K562 (cell line): ENCODE measurements at regions not wholly inside any gene's neighbourhood (a gene's known extent, or its start where the extent isn't known, plus 50 kb on each side); places are given as distances from the start of the nearest gene placed in this dataset.
"Not testable (repeated sequence)": the region's sequence is repeated elsewhere in the genome, so short reads cannot be mapped to it uniquely, and the experiment has no call there.

ENCODE experiments used
- ATAC-seq: fragments of 200-7000 bp; cut with Tn5 transposase; 3 replicates; pipeline ENCODE4 v1.9.1; 2020; ENCODE audit warnings: moderate library complexity
- BruUV-seq: library from RNA; stranded (reverse); fragments of 400-500 nt; replicated peaks from 2 replicates; lab custom pipeline; 2021; lab: Mats Ljungman, UMichigan
- CTCF ChIA-PET: fragments of 300-600 bp; formaldehyde crosslinking; extraction: SDS; loops from one replicate; lab custom pipeline; 2021; ENCODE audit warnings: low intra/inter-chr PET ratio; lab: Yijun Ruan, JAX
- POLR2A ChIA-PET: fragments of 300-600, 350-650 bp; sonication (Branson Sonifier 250); formaldehyde crosslinking; extraction: SDS; loops from one replicate; lab custom pipeline; 2021; ENCODE audit warnings: antibody characterized with exemption, inconsistent platforms; lab: Yijun Ruan, JAX
- DNase-seq, 4 experiments: peaks; one replicate each; pipeline versions ENCODE4 v3.0.0 to v3.0.0-alpha.2; 2011 to 2018; ENCODE audit warnings: low spot score in 3 of 4, mixed read lengths in 3 of 4; ENCODE audit errors: extremely low read depth in 1 of 4
- FAIRE-seq: peaks from 2 replicates; lab custom pipeline; 2011; peaks lifted over from hg19 to GRCh38; lab: Jason Lieb, UNC
- H2AFZ ChIP-seq: 2 replicates; pipeline ENCODE4 v1.6.0; 2011; ENCODE audit warnings: low read depth, low read length, control low read depth, inconsistent platforms
- H3K27ac ChIP-seq: fragments of 200-600 bp; 3 replicates; pipeline ENCODE4 v1.8.0; 2011; ENCODE audit warnings: low read depth, mild to moderate bottlenecking, control low read depth, inconsistent platforms, low read length, moderate library complexity, mixed read lengths; ENCODE audit errors: extremely low read depth
- H3K27me3 ChIP-seq, 2 experiments: fragments of 300-600 bp in 1 of 2; 2 replicates in 1 of 2; 3 replicates in 1 of 2; pipeline versions ENCODE4 v1.6.0 to v1.8.0; 2011; ENCODE audit warnings: inconsistent platforms in 2 of 2, low read length in 2 of 2, mild to moderate bottlenecking in 1 of 2, mixed read lengths in 1 of 2, moderate library complexity in 1 of 2; ENCODE audit not compliant: control insufficient read depth in 2 of 2, insufficient read depth in 2 of 2
- H3K36me3 ChIP-seq: fragments of 300-600 bp; 3 replicates; pipeline ENCODE4 v1.8.0; 2011; ENCODE audit warnings: mild to moderate bottlenecking, low read length, inconsistent platforms; ENCODE audit not compliant: control insufficient read depth, insufficient read depth
- H3K4me1 ChIP-seq, 2 experiments: fragments of 200-600 bp in 1 of 2; replicated peaks in 1 of 2; 2 replicates in 1 of 2; 3 replicates in 1 of 2; pipeline versions ENCODE4 v1.5.1 to v1.8.0; 2011; ENCODE audit warnings: inconsistent platforms in 2 of 2, low read length in 2 of 2, mild to moderate bottlenecking in 1 of 2, mixed read lengths in 1 of 2, moderate library complexity in 1 of 2; ENCODE audit not compliant: control insufficient read depth in 2 of 2, insufficient read depth in 2 of 2
- H3K4me2 ChIP-seq: 2 replicates; pipeline ENCODE4 v1.6.1; 2011; ENCODE audit warnings: low read length, control low read depth, inconsistent platforms, mixed read lengths; ENCODE audit not compliant: insufficient read depth
- H3K4me3 ChIP-seq: fragments of 200-600 bp; sonication (generic), shearing (Covaris generic); 2 replicates; pipeline ENCODE4 v1.5.1; 2016; ENCODE audit warnings: control low read depth, inconsistent platforms
- H3K79me2 ChIP-seq: fragments of 200-600 bp; 3 replicates; pipeline ENCODE4 v1.8.0; 2011; ENCODE audit warnings: low read length, inconsistent platforms; ENCODE audit not compliant: control insufficient read depth, insufficient read depth
- H3K9ac ChIP-seq, 2 experiments: 2 replicates each; pipeline versions ENCODE4 v1.6.0 to v1.6.1; 2011; ENCODE audit warnings: low read depth in 2 of 2, low read length in 2 of 2, control low read depth in 1 of 2, inconsistent platforms in 1 of 2, mild to moderate bottlenecking in 1 of 2, mixed read lengths in 1 of 2; ENCODE audit not compliant: insufficient read depth in 1 of 2
- H3K9me1 ChIP-seq: one replicate; pipeline ENCODE4 v1.6.0; 2011; ENCODE audit warnings: inconsistent platforms, mild to moderate bottlenecking, low read length, moderate library complexity; ENCODE audit not compliant: control insufficient read depth, insufficient read depth
- H3K9me3 ChIP-seq: replicated peaks from 2 replicates; pipeline ENCODE4 v1.5.1; 2011; ENCODE audit warnings: low read depth, low read length, inconsistent platforms; ENCODE audit not compliant: control insufficient read depth, insufficient read depth
- H4K20me1 ChIP-seq: replicated peaks from 2 replicates; pipeline ENCODE4 v1.6.1; 2011; ENCODE audit warnings: low read length, inconsistent platforms, mixed read lengths; ENCODE audit not compliant: control insufficient read depth, insufficient read depth
- CEBPZ ChIP-seq: fragments of 150-350 bp; IDR thresholded peaks from 2 replicates; pipeline ENCODE4 v1.6.1; 2014; ENCODE audit warnings: low read depth, mild to moderate bottlenecking, low read length, borderline replicate concordance
- POLR2AphosphoS5 ChIP-seq: IDR thresholded peaks from 2 replicates; pipeline ENCODE4 v1.6.1; 2011; ENCODE audit warnings: mild to moderate bottlenecking, low read depth, low read length, moderate library complexity; ENCODE audit not compliant: control insufficient read depth, insufficient read depth
- SMARCE1 ChIP-seq: fragments of 450-650 bp; IDR thresholded peaks from 2 replicates; pipeline ENCODE4 v1.7.1; 2016; ENCODE audit warnings: mild to moderate bottlenecking
- THAP12 ChIP-seq: fragments of 250-450 bp; sonication (Bioruptor Pico); IDR thresholded peaks from 2 replicates; pipeline ENCODE4 v1.9.0; 2021; ENCODE audit warnings: mild to moderate bottlenecking, inconsistent platforms
- WGBS: fragments of 100-300 bp; shearing (Covaris generic); methylation state at CpG from one replicate; pipeline ENCODE4 v1.1.6; 2016; ENCODE audit warnings: low coverage, mixed read lengths; ENCODE audit not compliant: insufficient coverage; ENCODE audit errors: missing lambda C conversion rate; 5-methylcytosine and 5-hydroxymethylcytosine counted together
- in situ Hi-C: fragments of 300-500 bp; cut with MboI; formaldehyde crosslinking; loops from 4 replicates; pipeline ENCODE4 v1.15.0; 2018; ENCODE audit warnings: inconsistent platforms, mixed read lengths
- intact Hi-C: fragments of 100-400 bp; cut with micrococcal nuclease; formaldehyde crosslinking; loops from 2 replicates; pipeline ENCODE4 v1.14.2; 2022
- TF ChIP-seq, protein P1 (sequence below): fragments of 450-650 bp; formaldehyde crosslinking; IDR thresholded peaks from 2 replicates; pipeline ENCODE4 v1.4.0; 2020; ENCODE audit warnings: mild to moderate bottlenecking, moderate library complexity

DNA sequence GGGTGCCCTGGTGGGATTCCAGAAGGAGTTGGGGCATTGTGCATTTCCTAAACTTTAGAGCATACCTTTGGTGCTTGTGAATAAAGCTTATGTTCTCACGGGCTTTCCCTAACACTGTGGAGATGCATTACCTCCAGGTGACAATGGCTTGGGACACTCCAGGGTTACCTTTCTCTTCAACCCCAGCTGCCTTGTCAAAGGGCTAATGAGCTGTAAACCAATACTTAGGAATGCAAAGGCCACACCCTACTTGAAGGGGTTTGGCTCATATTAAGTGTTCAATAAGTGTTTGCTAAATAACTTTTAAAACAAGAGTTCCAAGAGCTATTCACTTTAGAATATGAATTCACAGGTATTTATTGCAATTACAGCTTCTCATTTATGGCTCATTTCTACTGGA lies 122.6 kb downstream of the TRIM43 start:
- H3K9ac ChIP-seq, H4K20me1 ChIP-seq, in situ Hi-C loops, BruUV-seq, H3K9me1 ChIP-seq, H3K9me3 ChIP-seq, H3K79me2 ChIP-seq, H3K4me2 ChIP-seq, intact Hi-C loops, H3K36me3 ChIP-seq, H3K27me3 ChIP-seq, POLR2A ChIA-PET, CTCF ChIA-PET, H3K4me1 ChIP-seq, DNase-seq, FAIRE-seq, H3K4me3 ChIP-seq, H3K27ac ChIP-seq, ATAC-seq, H2AFZ ChIP-seq: not testable (repeated sequence)
- 14% methylated on average over 1 of the region's 1 CpG for WGBS

GRCh38 chr2:95719473-95720060 lies 127.8 kb downstream of the TRIM43 start:
- in situ Hi-C loops = no loop called here
- Histone ChIP-seq H3K36me3 (no peaks in the 10 kb centered on the region), H3K27ac (no peak overlapping the region), H3K4me1 (no peaks in the 10 kb centered on the region; a peak in 1 of 5 replicates), H4K20me1 (no peaks in the 10 kb centered on the region), H3K9me1 (no peaks in the 10 kb centered on the region), H2AFZ (no peak overlapping the region), H3K9me3 (no peaks in the 10 kb centered on the region), H3K4me2 (no peak overlapping the region), H3K79me2 (no peaks in the 10 kb centered on the region), H3K4me3 (no peak overlapping the region), H3K9ac (no peak overlapping the region), H3K27me3 (peaks cover 0 to 4% of the 10 kb centered on the region in 2 experiments; a peak in 1 of 5 replicates)
- FAIRE-seq = no peak
- BruUV-seq = no TSS peak
- ChIA-PET CTCF (interaction anchor here (0.6 kb wide), 1 partner anchor 829 kb away, joined by 3 read pairs; no protein-coding TSS in a partner anchor), POLR2A (no interaction called here)
- intact Hi-C loops = loop anchor here (10.0 kb wide), 1 partner anchor 335 kb away; no protein-coding TSS in a partner anchor
- no peak for ATAC-seq
- DNase-seq = no peak
- WGBS = 0% methylated on average over 8 of the region's 8 CpGs
- no peak for TF ChIP-seq THAP12
- no peak for TF ChIP-seq POLR2AphosphoS5
- TF ChIP-seq, protein P1, sequence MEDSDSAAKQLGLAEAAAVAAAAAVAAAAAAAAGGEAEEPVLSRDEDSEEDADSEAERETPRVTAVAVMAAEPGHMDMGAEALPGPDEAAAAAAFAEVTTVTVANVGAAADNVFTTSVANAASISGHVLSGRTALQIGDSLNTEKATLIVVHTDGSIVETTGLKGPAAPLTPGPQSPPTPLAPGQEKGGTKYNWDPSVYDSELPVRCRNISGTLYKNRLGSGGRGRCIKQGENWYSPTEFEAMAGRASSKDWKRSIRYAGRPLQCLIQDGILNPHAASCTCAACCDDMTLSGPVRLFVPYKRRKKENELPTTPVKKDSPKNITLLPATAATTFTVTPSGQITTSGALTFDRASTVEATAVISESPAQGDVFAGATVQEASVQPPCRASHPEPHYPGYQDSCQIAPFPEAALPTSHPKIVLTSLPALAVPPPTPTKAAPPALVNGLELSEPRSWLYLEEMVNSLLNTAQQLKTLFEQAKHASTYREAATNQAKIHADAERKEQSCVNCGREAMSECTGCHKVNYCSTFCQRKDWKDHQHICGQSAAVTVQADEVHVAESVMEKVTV (CRISPR knock-in tag) = no peak
- TF ChIP-seq CEBPZ = no peak
- TF ChIP-seq SMARCE1 = no peak
